Stimulated activated naive CD8-positive, alpha-beta T cell treated with anti-CD3 and anti-CD28 coated beads, Interleukin-15, amount 100 ng/mL, for 72 hours (primary cell): ENCODE measurements at regions not wholly inside any gene's neighbourhood (a gene's known extent, or its start where the extent isn't known, plus 50 kb on each side); places are given as distances from the start of the nearest gene placed in this dataset.
"Not testable (repeated sequence)": the region's sequence is repeated elsewhere in the genome, so short reads cannot be mapped to it uniquely, and the experiment has no call there.

ENCODE experiments used
- ATAC-seq: fragments of 150-1000 bp; cut with Tn5 transposase; 2 replicates; pipeline ENCODE4 v1.10.0; 2021; ENCODE audit warnings: mild to moderate bottlenecking, moderate library complexity
- DNase-seq, 2 donors: peaks; one replicate each; pipeline ENCODE4 v3.0.0; 2021 to 2022
- H3K27ac Mint-ChIP-seq, 2 donors: one replicate each; pipeline ENCODE4 v1.8.0; 2022; ENCODE audit warnings: mild to moderate bottlenecking in 2 of 2, mixed read lengths in 2 of 2, moderate library complexity in 2 of 2
- H3K27me3 Mint-ChIP-seq: one replicate; pipeline ENCODE4 v1.8.0; 2022; ENCODE audit warnings: mixed read lengths
- H3K4me1 Mint-ChIP-seq: one replicate; pipeline ENCODE4 v1.8.0; 2022; ENCODE audit warnings: mild to moderate bottlenecking, mixed read lengths
- H3K4me3 Mint-ChIP-seq, 2 donors: one replicate each; pipeline ENCODE4 v1.8.0; 2022; ENCODE audit warnings: mild to moderate bottlenecking in 2 of 2, mixed read lengths in 2 of 2, moderate library complexity in 1 of 2
- H3K9me3 Mint-ChIP-seq, 2 donors: one replicate each; pipeline ENCODE4 v1.8.0; 2022; ENCODE audit warnings: mixed read lengths in 2 of 2

- H3K4me3 Mint-ChIP-seq: no peak overlapping the region
- H3K27ac Mint-ChIP-seq: no peak overlapping the region
- no peaks in the 10 kb centered on the region for H3K9me3 Mint-ChIP-seq
- H3K4me1 Mint-ChIP-seq: no peaks in the 10 kb centered on the region
- ATAC-seq (no peak), DNase-seq (no peak)
- peaks cover 21% of the 10 kb centered on the region for H3K27me3 Mint-ChIP-seq
Observed at GRCh38 chr5:142542078-142542477, 143.8 kb downstream of the FGF1 start.

DNA sequence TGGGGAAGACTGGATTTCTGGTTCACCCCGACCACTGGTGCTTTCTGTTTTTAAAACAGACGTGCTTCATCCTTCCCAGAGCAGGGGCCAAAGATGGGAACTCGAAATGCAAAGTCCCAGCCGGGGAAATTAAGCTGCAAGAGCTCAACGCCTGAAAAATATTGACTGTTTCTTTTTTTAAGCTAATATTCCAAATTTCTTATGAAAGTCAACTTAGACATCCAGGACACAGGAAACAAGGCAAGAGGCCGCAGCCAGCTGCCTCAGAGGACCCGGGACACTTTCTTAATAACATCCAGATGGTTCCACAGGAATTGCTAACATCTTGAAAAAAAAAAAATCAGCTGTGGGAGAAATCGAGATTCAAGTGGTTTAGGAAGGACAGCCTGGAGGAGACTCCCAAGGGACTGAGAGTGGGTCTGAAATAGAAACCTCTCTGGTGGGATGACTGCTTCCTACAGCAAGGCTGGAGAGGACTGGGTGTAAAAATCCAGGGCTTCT lies 144.9 kb downstream of the FGF1 start:
- Mint-ChIP-seq H3K9me3 (no peaks in the 10 kb centered on the region), H3K27ac (peak overlapping the region in 1 of 2 donors; percentile 39), H3K4me1 (no peaks in the 10 kb centered on the region), H3K4me3 (no peak overlapping the region), H3K27me3 (peaks cover 21% of the 10 kb centered on the region)
- DNase-seq (no peak), ATAC-seq (no peak)

DNA sequence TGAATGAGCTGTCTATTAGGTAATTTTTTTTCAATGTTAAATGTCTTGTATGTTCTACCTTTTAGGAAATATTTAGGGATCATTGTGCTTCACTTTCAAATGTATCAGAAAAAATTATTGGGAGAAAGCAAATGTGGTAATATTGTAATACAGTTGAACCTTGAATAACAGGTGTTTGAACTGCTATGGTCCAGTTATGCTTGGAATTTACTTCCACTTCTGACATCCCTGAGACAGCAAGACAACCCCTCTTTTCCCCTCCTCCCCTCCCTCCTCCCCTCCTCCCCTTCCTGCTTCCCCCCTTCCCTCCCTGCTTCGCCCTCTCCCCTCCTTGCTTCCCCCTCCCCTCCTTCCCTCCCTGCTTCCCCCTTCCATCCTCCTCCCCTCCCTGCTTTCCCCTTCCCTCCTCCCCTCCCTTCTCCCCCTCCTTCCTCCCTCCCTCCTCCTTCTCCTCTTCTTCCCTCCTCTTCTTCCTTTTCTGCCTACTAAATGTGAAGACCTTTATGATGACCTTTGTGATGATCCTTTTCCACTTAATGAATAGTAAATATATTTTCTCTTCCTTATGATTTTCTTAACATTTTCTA lies 146.6 kb downstream of the FGF1 start:
- DNase-seq (no peak), ATAC-seq (no peak)
- no peaks in the 10 kb centered on the region for H3K4me1 Mint-ChIP-seq
- no peaks in the 10 kb centered on the region for H3K9me3 Mint-ChIP-seq
- peaks cover 20% of the 10 kb centered on the region for H3K27me3 Mint-ChIP-seq
- H3K4me3 Mint-ChIP-seq: no peak overlapping the region
- H3K27ac Mint-ChIP-seq: peak overlapping the region in 1 of 2 donors; percentile 30

GRCh38 chr5:142537938-142538337 lies 148.0 kb downstream of the FGF1 start:
- DNase-seq: no peak
- Mint-ChIP-seq H3K4me1 (no peaks in the 10 kb centered on the region), H3K9me3 (no peaks in the 10 kb centered on the region), H3K4me3 (no peak overlapping the region), H3K27me3 (peaks cover 13% of the 10 kb centered on the region), H3K27ac (no peak overlapping the region)
- peak; percentile 58 for ATAC-seq

GRCh38 chr5:142532781-142533176 lies 153.1 kb downstream of the FGF1 start:
- Mint-ChIP-seq H3K27me3 (no peaks in the 10 kb centered on the region), H3K4me1 (no peaks in the 10 kb centered on the region), H3K4me3 (no peak overlapping the region), H3K9me3 (no peaks in the 10 kb centered on the region), H3K27ac (no peak overlapping the region)
- no peak for DNase-seq
- ATAC-seq: no peak

DNA sequence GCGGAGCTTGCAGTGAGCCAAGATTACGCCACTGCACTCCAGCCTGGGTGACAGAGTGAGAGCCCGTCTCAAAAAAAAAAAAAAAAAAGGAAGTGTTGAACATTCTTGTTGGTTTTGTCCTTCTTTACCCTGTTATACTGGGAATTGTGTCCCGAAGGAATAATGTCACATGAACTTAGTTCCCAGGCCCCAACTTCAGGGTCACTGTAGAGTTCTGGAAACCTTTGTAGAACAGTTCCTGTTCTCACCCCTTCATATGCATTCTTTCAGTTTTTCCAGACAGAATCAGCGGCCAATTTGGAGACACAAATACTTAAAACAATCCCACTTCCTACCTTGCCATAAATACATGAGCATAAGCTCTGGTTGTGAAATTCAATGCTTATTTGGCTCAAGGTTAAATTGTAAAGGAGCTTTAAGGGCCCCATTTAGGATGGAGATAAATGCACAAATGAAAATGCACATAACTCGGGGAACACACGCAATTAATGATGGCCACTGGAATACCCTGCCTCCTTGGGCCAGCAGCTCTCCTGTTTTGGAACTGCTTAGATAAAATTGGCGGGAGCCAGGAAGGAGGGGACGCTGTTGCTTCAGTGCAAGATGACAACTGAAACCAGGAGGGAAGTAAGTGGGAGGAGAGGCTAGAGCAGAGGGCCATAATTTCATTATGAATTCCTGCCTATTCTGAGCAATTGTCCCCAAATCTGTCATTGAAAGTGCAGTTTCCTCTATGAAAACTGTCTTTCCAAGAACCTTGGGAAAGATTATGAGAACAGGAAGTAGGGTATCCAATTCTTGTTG lies 153.7 kb downstream of the FGF1 start:
- H3K4me3 Mint-ChIP-seq: no peak overlapping the region
- DNase-seq: no peak
- H3K9me3 Mint-ChIP-seq: no peaks in the 10 kb centered on the region
- no peaks in the 10 kb centered on the region for H3K4me1 Mint-ChIP-seq
- no peak overlapping the region for H3K27ac Mint-ChIP-seq
- no peaks in the 10 kb centered on the region for H3K27me3 Mint-ChIP-seq
- ATAC-seq: no peak

DNA sequence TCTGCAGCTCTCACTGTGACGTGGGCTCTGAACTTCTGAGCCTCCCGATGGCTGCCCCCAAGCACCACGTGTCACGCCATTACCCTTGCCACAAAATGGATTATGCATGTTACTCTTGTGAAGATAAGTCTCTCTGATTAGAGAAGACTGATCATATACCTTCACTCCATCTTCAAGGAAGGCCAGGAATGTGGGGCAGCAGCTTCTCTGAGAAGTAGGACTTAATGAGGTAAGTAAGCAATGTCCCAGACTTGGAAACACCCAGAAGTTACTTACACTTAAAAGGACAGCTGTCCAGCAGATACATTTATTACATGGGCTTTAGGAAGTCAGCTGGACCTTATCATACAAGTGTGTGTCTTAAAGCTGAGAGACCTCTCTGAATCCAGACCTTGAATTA lies 155.0 kb downstream of the FGF1 start:
- ATAC-seq (no peak), DNase-seq (no peak)
- Mint-ChIP-seq H3K4me1 (no peaks in the 10 kb centered on the region), H3K9me3 (no peaks in the 10 kb centered on the region), H3K4me3 (no peak overlapping the region), H3K27ac (no peak overlapping the region), H3K27me3 (no peaks in the 10 kb centered on the region)

- H3K4me3 Mint-ChIP-seq: no peak overlapping the region
- DNase-seq: no peak
- ATAC-seq: no peak
- no peaks in the 10 kb centered on the region for H3K9me3 Mint-ChIP-seq
- H3K27ac Mint-ChIP-seq: no peak overlapping the region
- no peaks in the 10 kb centered on the region for H3K4me1 Mint-ChIP-seq
- H3K27me3 Mint-ChIP-seq: no peaks in the 10 kb centered on the region
Observed at GRCh38 chr5:142529626-142530278, 156.1 kb downstream of the FGF1 start.

DNA sequence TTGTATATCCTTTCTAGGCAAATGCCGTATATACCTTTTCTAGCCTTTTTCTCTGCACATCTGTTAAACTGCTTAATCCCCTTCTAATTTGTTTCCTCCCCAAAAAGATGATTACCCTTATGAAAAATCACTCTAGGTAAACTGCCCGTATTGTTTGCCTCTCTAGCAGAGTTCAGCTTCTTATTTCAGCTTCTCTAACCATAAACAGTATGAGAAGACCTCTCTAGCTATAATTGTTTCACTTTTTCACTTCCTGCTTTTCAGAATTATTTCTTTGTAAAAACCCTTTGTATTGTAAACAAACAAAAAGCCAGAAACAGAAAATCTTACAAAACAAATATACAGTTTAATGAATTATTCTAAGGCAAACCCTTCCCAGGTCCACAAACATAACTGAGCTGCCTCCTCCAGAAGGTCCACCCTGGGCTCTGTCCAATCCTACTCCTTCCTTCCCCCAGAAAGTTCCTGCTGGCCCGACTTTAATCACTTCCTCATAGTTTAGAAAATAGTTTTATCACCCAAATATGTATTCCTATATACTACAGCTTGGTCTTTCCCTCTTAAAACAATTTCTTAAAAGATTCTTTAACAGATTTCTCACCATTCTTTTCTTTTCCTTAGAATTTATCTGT lies 158.1 kb downstream of the FGF1 start:
- no peak for DNase-seq
- H3K9me3 Mint-ChIP-seq: no peaks in the 10 kb centered on the region

DNA sequence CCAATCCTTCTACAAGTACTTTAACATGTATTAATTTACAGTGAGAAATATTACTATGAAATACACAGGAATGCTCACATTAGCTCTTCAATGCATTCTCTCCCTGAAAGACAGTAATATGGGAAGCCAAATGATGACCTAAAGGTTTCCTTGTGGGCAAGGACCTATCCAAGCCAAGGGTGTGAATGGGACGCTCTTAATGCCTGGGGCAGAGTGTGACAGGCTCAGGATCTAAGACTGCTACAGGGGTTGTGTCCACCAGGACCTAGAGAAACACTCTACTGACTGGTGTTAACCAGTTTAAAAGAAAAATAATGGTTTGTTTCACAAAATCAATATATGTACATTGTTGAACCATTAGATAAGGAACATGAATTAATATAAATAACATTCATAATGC lies 158.7 kb downstream of the FGF1 start:
- H3K4me1 Mint-ChIP-seq: no peaks in the 10 kb centered on the region
- H3K27me3 Mint-ChIP-seq: no peaks in the 10 kb centered on the region
- DNase-seq (no peak), ATAC-seq (no peak)
- no peaks in the 10 kb centered on the region for H3K9me3 Mint-ChIP-seq
- no peak overlapping the region for H3K4me3 Mint-ChIP-seq
- no peak overlapping the region for H3K27ac Mint-ChIP-seq

More for the DNA sequence above, 158.1 kb downstream of the FGF1 start:
- ATAC-seq: no peak
- H3K27me3 Mint-ChIP-seq: no peaks in the 10 kb centered on the region
- no peak overlapping the region for H3K4me3 Mint-ChIP-seq
- no peaks in the 10 kb centered on the region for H3K4me1 Mint-ChIP-seq
- no peak overlapping the region for H3K27ac Mint-ChIP-seq

GRCh38 chr5:142522983-142523382 lies 162.9 kb downstream of the FGF1 start:
- Mint-ChIP-seq H3K27ac (no peak overlapping the region), H3K4me3 (no peak overlapping the region), H3K9me3 (no peaks in the 10 kb centered on the region)

GRCh38 chr5:142521706-142522105 lies 164.2 kb downstream of the FGF1 start:
- Mint-ChIP-seq H3K9me3 (peaks cover 0 to 10% of the 10 kb centered on the region in 2 donors), H3K4me3 (no peak overlapping the region), H3K27me3 (no peaks in the 10 kb centered on the region), H3K4me1 (no peaks in the 10 kb centered on the region), H3K27ac (no peak overlapping the region)
- DNase-seq (no peak), ATAC-seq (no peak)

More at GRCh38 chr5:142522983-142523382, 162.9 kb downstream of the FGF1 start:
- no peak for DNase-seq
- H3K27me3 Mint-ChIP-seq: no peaks in the 10 kb centered on the region
- no peaks in the 10 kb centered on the region for H3K4me1 Mint-ChIP-seq
- ATAC-seq: no peak

- no peak for ATAC-seq
- no peak for DNase-seq
- H3K9me3 Mint-ChIP-seq: peaks cover 0 to 18% of the 10 kb centered on the region in 2 donors
- H3K4me3 Mint-ChIP-seq: no peak overlapping the region
- H3K27me3 Mint-ChIP-seq: no peaks in the 10 kb centered on the region
- no peaks in the 10 kb centered on the region for H3K4me1 Mint-ChIP-seq
- H3K27ac Mint-ChIP-seq: peak overlapping the region in 1 of 2 donors; percentile 38
Observed at GRCh38 chr5:142520885-142521284, 165.0 kb downstream of the FGF1 start.

GRCh38 chr5:142519913-142520312 lies 166.0 kb downstream of the FGF1 start:
- H3K27ac Mint-ChIP-seq, H3K4me3 Mint-ChIP-seq, ATAC-seq, DNase-seq, H3K4me1 Mint-ChIP-seq, H3K27me3 Mint-ChIP-seq: not testable (repeated sequence)
- peaks cover 0 to 19% of the 10 kb centered on the region in 2 donors for H3K9me3 Mint-ChIP-seq

GRCh38 chr5:142517840-142518239 lies 168.1 kb downstream of the FGF1 start:
- Mint-ChIP-seq H3K4me1 (no peaks in the 10 kb centered on the region), H3K9me3 (peaks cover 0 to 19% of the 10 kb centered on the region in 2 donors), H3K27ac (no peak overlapping the region), H3K27me3 (no peaks in the 10 kb centered on the region), H3K4me3 (no peak overlapping the region)
- DNase-seq (no peak), ATAC-seq (no peak)

DNA sequence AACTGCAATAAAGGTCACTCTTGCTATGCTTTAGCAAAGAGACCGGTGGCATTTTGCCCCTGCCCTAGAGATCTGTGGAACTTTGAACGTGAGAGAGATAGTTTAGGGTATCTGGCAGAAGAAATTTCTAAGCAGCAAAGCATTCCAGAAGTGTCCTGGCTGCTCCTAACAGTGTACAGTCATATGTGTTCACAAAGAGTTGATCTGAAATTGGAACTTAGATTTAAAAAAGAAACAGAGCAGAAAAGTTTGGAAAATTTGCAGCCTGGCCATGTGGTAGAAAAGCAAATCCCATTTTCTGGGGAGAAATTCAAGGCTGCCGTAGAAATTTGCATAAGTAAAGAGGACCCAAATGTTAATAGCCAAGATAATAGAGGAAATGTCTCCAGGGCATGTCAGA lies 169.2 kb downstream of the FGF1 start:
- Mint-ChIP-seq H3K4me1 (no peaks in the 10 kb centered on the region), H3K27ac (no peak overlapping the region), H3K9me3 (peaks cover 0 to 19% of the 10 kb centered on the region in 2 donors), H3K4me3 (no peak overlapping the region), H3K27me3 (no peaks in the 10 kb centered on the region)
- ATAC-seq: no peak
- no peak for DNase-seq
